Epithelial cell of esophagus (primary cell): ENCODE measurements at regions not wholly inside any gene's neighbourhood (a gene's known extent, or its start where the extent isn't known, plus 50 kb on each side); places are given as distances from the start of the nearest gene placed in this dataset.

Experiments used
- DNase-seq: peaks from one replicate; pipeline ENCODE4 v3.0.0; 2010; ENCODE audit warnings: low read depth
- H3K4me3 ChIP-seq: 2 replicates; pipeline ENCODE4 v1.5.1; 2011; ENCODE audit warnings: mild to moderate bottlenecking, low read length, control low read depth
- CTCF ChIP-seq: IDR thresholded peaks from 2 replicates; pipeline ENCODE4 v1.5.1; 2011; ENCODE audit warnings: low read depth, mild to moderate bottlenecking, low read length, control low read depth, inconsistent platforms; ENCODE audit not compliant: insufficient read depth; ENCODE audit errors: missing control alignments

GRCh38 chr16:9333469-9333868, 242.0 kb downstream of the HAPSTR1 start:
- no peak for TF ChIP-seq CTCF
- DNase-seq: no peak
- no peak overlapping the region for H3K4me3 ChIP-seq

GRCh38 chr16:9334103-9334502, 242.7 kb downstream of the HAPSTR1 start:
- no peak overlapping the region for H3K4me3 ChIP-seq
- DNase-seq: no peak
- TF ChIP-seq CTCF: no peak

GRCh38 chr16:9337308-9338032, 246.0 kb downstream of the HAPSTR1 start:
- no peak for TF ChIP-seq CTCF
- no peak for DNase-seq
- no peak overlapping the region for H3K4me3 ChIP-seq

- no peak for DNase-seq
- TF ChIP-seq CTCF: no peak
- H3K4me3 ChIP-seq: no peak overlapping the region
Observed at GRCh38 chr16:9338068-9338467, 246.6 kb downstream of the HAPSTR1 start.

- no peak for DNase-seq
- TF ChIP-seq CTCF: no peak
- no peak overlapping the region for H3K4me3 ChIP-seq
Observed at GRCh38 chr16:9338510-9338909, 247.1 kb downstream of the HAPSTR1 start.

- DNase-seq: no peak
- no peak for TF ChIP-seq CTCF
- H3K4me3 ChIP-seq: no peak overlapping the region
Observed at GRCh38 chr16:9340526-9341256, 249.2 kb downstream of the HAPSTR1 start.

GRCh38 chr16:9343276-9343675, 251.8 kb downstream of the HAPSTR1 start:
- no peak overlapping the region for H3K4me3 ChIP-seq
- no peak for DNase-seq
- no peak for TF ChIP-seq CTCF
